Brain microvascular endothelial cell (primary cell): ENCODE measurements at regions not wholly inside any gene's neighbourhood (a gene's known extent, or its start where the extent isn't known, plus 50 kb on each side); places are given as distances from the start of the nearest gene placed in this dataset.

Experiments
- DNase-seq: peaks from one replicate; pipeline ENCODE4 v3.0.0-alpha.2; 2020
- H3K27ac ChIP-seq: fragments of 250-450 bp; sonication (Bioruptor Pico); 2 replicates; pipeline ENCODE4 v1.5.1; 2020; ENCODE audit warnings: mild to moderate bottlenecking, moderate library complexity
- H3K27me3 ChIP-seq: fragments of 250-450 bp; sonication (Bioruptor Pico); replicated peaks from 2 replicates; pipeline ENCODE4 v1.5.1; 2020; ENCODE audit warnings: mild to moderate bottlenecking
- H3K36me3 ChIP-seq: fragments of 250-450 bp; sonication (Bioruptor Pico); replicated peaks from 2 replicates; pipeline ENCODE4 v1.5.1; 2020; ENCODE audit warnings: mild to moderate bottlenecking
- H3K4me3 ChIP-seq: 2 replicates; pipeline ENCODE4 v1.5.1; 2011; ENCODE audit warnings: low read depth, mild to moderate bottlenecking, control low read depth, low read length, moderate library complexity
- CTCF ChIP-seq: IDR thresholded peaks from 2 replicates; pipeline ENCODE4 v1.5.1; 2011; ENCODE audit warnings: low read depth, mild to moderate bottlenecking, moderate library complexity, low read length, control low read depth, inconsistent platforms; ENCODE audit errors: missing control alignments
- in situ Hi-C: cut with HindIII; loops from 2 replicates; pipeline ENCODE4 v1.10.0; 2017; ENCODE audit warnings: low sequenced_read_pairs, low pct_ligation_motif_present

- DNase-seq: no peak
- H3K27me3 ChIP-seq: no peaks in the 10 kb centered on the region
- no peaks in the 10 kb centered on the region for H3K36me3 ChIP-seq
- H3K27ac ChIP-seq: no peak overlapping the region
- no peak overlapping the region for H3K4me3 ChIP-seq
- in situ Hi-C loops: no loop called here
- no peak for TF ChIP-seq CTCF
These were observed 101.2 kb downstream of the KCNJ2 start for GRCh38 chr17:70270554-70270953.

- in situ Hi-C loops: no loop called here
- no peak for TF ChIP-seq CTCF
These were observed 101.9 kb downstream of the KCNJ2 start for GRCh38 chr17:70271200-70271599.

GRCh38 chr17:70271672-70272071 is 102.3 kb downstream of the KCNJ2 start:
- in situ Hi-C loops: no loop called here
- H3K27ac ChIP-seq: no peak overlapping the region
- no peaks in the 10 kb centered on the region for H3K27me3 ChIP-seq
- DNase-seq: no peak
- H3K4me3 ChIP-seq: no peak overlapping the region
- H3K36me3 ChIP-seq: no peaks in the 10 kb centered on the region
- TF ChIP-seq CTCF: no peak

More at GRCh38 chr17:70271200-70271599, 101.9 kb downstream of the KCNJ2 start:
- no peaks in the 10 kb centered on the region for H3K36me3 ChIP-seq
- no peak for DNase-seq
- H3K27ac ChIP-seq: no peak overlapping the region
- H3K27me3 ChIP-seq: no peaks in the 10 kb centered on the region
- no peak overlapping the region for H3K4me3 ChIP-seq

- no peak for TF ChIP-seq CTCF
- Histone ChIP-seq H3K4me3 (no peak overlapping the region), H3K27ac (no peak overlapping the region), H3K27me3 (no peaks in the 10 kb centered on the region), H3K36me3 (no peaks in the 10 kb centered on the region)
- in situ Hi-C loops: no loop called here
- no peak for DNase-seq
These were observed 104.9 kb downstream of the KCNJ2 start for GRCh38 chr17:70274255-70274654.

GRCh38 chr17:70276906-70277305 is 107.6 kb downstream of the KCNJ2 start:
- Histone ChIP-seq H3K27me3 (no peaks in the 10 kb centered on the region), H3K4me3 (no peak overlapping the region), H3K36me3 (no peaks in the 10 kb centered on the region), H3K27ac (no peak overlapping the region)
- in situ Hi-C loops: no loop called here
- no peak for DNase-seq
- TF ChIP-seq CTCF: no peak

GRCh38 chr17:70278844-70279462 is 109.6 kb downstream of the KCNJ2 start:
- H3K27ac ChIP-seq: no peak overlapping the region
- H3K4me3 ChIP-seq: no peak overlapping the region
- no peak for TF ChIP-seq CTCF
- H3K36me3 ChIP-seq: no peaks in the 10 kb centered on the region
- DNase-seq: no peak
- in situ Hi-C loops: no loop called here
- no peaks in the 10 kb centered on the region for H3K27me3 ChIP-seq
